Adrenal gland (tissue), 5 donors: ENCODE measurements at regions not wholly inside any gene's neighbourhood (a gene's known extent, or its start where the extent isn't known, plus 50 kb on each side); places are given as distances from the start of the nearest gene placed in this dataset.
"Not testable (repeated sequence)": the region's sequence is repeated elsewhere in the genome, so short reads cannot be mapped to it uniquely, and the experiment has no call there.

Experiments used
- POLR2A ChIP-seq, 2 donors: fragments of 450-650 bp; IDR thresholded peaks; one replicate each; pipeline ENCODE4 v1.6.1; 2017; ENCODE audit warnings: antibody characterized with exemption in 2 of 2, mild to moderate bottlenecking in 2 of 2, moderate library complexity in 1 of 2
- TF ChIP-seq, protein P1 (sequence below), 6 experiments: fragments of 450-650 bp in 4 of 6; fragments of 200-600 bp in 2 of 6; sonication (generic) in 1 of 6; IDR thresholded peaks; 1 replicate in 5 of 6; 2 replicates in 1 of 6; pipeline versions ENCODE4 v1.5.1 to v1.8.0; 2016 to 2021; ENCODE audit warnings: antibody characterized with exemption in 6 of 6, mild to moderate bottlenecking in 2 of 6, moderate library complexity in 1 of 6
- donor health status: DM: no; HTN: no; CAD: no.

DNA sequence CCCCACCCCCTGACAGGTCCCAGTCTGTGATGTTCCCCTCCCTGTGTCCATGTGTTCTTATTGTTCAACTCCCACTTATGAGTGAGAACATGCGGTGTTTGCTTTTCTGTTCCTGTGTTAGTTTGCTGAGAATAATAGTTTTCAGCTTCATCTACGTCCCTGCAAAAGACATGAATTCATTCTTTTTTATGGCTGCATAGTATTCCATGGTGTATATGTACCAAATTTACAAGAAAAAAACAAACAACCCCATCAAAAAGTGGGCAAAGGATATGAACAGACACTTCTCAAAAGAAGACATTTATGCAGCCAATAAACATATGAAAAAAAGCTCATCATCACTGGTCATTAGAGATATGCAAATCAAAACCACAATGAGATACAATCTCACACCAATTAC is 156.8 kb upstream of the TMEM72 start:
- TF ChIP-seq, protein P1, sequence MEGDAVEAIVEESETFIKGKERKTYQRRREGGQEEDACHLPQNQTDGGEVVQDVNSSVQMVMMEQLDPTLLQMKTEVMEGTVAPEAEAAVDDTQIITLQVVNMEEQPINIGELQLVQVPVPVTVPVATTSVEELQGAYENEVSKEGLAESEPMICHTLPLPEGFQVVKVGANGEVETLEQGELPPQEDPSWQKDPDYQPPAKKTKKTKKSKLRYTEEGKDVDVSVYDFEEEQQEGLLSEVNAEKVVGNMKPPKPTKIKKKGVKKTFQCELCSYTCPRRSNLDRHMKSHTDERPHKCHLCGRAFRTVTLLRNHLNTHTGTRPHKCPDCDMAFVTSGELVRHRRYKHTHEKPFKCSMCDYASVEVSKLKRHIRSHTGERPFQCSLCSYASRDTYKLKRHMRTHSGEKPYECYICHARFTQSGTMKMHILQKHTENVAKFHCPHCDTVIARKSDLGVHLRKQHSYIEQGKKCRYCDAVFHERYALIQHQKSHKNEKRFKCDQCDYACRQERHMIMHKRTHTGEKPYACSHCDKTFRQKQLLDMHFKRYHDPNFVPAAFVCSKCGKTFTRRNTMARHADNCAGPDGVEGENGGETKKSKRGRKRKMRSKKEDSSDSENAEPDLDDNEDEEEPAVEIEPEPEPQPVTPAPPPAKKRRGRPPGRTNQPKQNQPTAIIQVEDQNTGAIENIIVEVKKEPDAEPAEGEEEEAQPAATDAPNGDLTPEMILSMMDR (IDR thresholded peaks at IDR 0.05) = not testable (repeated sequence)
- TF ChIP-seq POLR2A (IDR thresholded peaks at IDR 0.05) = not testable (repeated sequence)
